Neural progenitor cell (in vitro differentiated cells): ENCODE measurements at regions not wholly inside any gene's neighbourhood (a gene's known extent, or its start where the extent isn't known, plus 50 kb on each side); places are given as distances from the start of the nearest gene placed in this dataset.

Experiments used
- DNase-seq: peaks from one replicate; pipeline ENCODE4 v3.0.0-alpha.2; 2016; ENCODE audit warnings: low spot score
- H2AFZ ChIP-seq: fragments of 200-600 bp; sonication (generic); replicated peaks from 2 replicates; pipeline ENCODE4 v1.6.1; 2016; ENCODE audit warnings: antibody characterized with exemption
- H3F3A ChIP-seq: fragments of 200-600 bp; sonication (generic); 2 replicates; pipeline ENCODE4 v1.6.1; 2016; ENCODE audit warnings: antibody characterized with exemption, low read depth
- H3K27ac ChIP-seq: fragments of 200-600 bp; sonication (generic); 2 replicates; pipeline ENCODE4 v1.5.1; 2016; ENCODE audit warnings: mild to moderate bottlenecking
- H3K27me3 ChIP-seq: fragments of 200-600 bp; sonication (generic); 2 replicates; pipeline ENCODE4 v1.6.1; 2016; ENCODE audit warnings: mild to moderate bottlenecking, moderate library complexity
- H3K36me3 ChIP-seq: fragments of 200-600 bp; sonication (generic); 2 replicates; pipeline ENCODE4 v1.5.1; 2016
- H3K4me1 ChIP-seq: fragments of 200-600 bp; sonication (generic); 2 replicates; pipeline ENCODE4 v1.6.1; 2016; ENCODE audit warnings: mixed run types
- H3K4me2 ChIP-seq: fragments of 200-600 bp; sonication (generic); 2 replicates; pipeline ENCODE4 v1.6.1; 2016
- H3K4me3 ChIP-seq: fragments of 200-600 bp; sonication (generic); 2 replicates; pipeline ENCODE4 v1.5.1; 2016
- H3K79me2 ChIP-seq: fragments of 200-600 bp; sonication (generic); 2 replicates; pipeline ENCODE4 v1.6.1; 2016; ENCODE audit warnings: low read depth
- H3K9ac ChIP-seq: fragments of 200-600 bp; sonication (generic); 2 replicates; pipeline ENCODE4 v1.6.1; 2016
- H3K9me3 ChIP-seq: fragments of 200-600 bp; sonication (generic); 2 replicates; pipeline ENCODE4 v1.5.1; 2016; ENCODE audit warnings: low read depth
- H4K20me1 ChIP-seq: fragments of 200-600 bp; sonication (generic); 2 replicates; pipeline ENCODE4 v1.6.1; 2016; ENCODE audit warnings: low read depth
- H3K27ac Mint-ChIP-seq: 3 replicates; pipeline ENCODE4 v1.8.0; 2021; ENCODE audit warnings: mixed read lengths
- H3K27me3 Mint-ChIP-seq: 2 replicates; pipeline ENCODE4 v1.8.0; 2022; ENCODE audit warnings: low read depth, mild to moderate bottlenecking, inconsistent platforms, moderate library complexity, mixed read lengths; ENCODE audit not compliant: insufficient read depth
- H3K36me3 Mint-ChIP-seq: 3 replicates; pipeline ENCODE4 v1.8.0; 2021; ENCODE audit warnings: mixed read lengths
- H3K4me1 Mint-ChIP-seq: 3 replicates; pipeline ENCODE4 v1.8.0; 2021; ENCODE audit warnings: mixed read lengths
- H3K4me3 Mint-ChIP-seq: 3 replicates; pipeline ENCODE4 v1.8.0; 2021; ENCODE audit warnings: mild to moderate bottlenecking, moderate library complexity, mixed read lengths
- H3K9me3 Mint-ChIP-seq: 3 replicates; pipeline ENCODE4 v1.8.0; 2020; ENCODE audit warnings: mixed read lengths
- EZH2 ChIP-seq: fragments of 200-600 bp; sonication (generic); IDR thresholded peaks from 2 replicates; pipeline ENCODE4 v1.6.1; 2017; ENCODE audit warnings: antibody characterized with exemption, mild to moderate bottlenecking, moderate library complexity
- EZH2phosphoT487 ChIP-seq: fragments of 200-600 bp; sonication (generic); IDR thresholded peaks from 2 replicates; pipeline ENCODE4 v1.6.1; 2017; ENCODE audit warnings: antibody characterized with exemption
- TF ChIP-seq, protein P1 (sequence below): fragments of 200-600 bp; sonication (generic); IDR thresholded peaks from 2 replicates; pipeline ENCODE4 v1.5.1; 2017; ENCODE audit warnings: antibody characterized with exemption, mild to moderate bottlenecking

DNA sequence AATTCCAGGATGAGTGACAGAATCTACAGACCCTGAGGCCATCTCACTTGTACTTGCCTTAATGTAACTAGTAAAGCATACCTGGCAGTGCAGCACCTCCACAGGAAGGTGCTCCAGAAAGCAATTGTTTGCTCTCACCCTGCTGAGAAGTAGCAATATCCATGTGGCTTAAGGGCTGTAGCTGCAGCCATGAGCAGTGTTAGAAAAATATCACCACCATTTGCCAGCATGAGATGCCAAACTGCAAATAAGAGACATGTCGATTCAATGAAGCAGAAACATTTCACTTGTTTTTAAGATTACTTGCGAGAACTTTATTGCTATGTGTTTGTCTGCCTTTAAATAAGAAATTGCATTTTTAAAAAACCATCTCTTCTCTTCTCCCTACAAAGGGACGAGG lies 151.5 kb downstream of the PRL start:
- peaks cover 34% of the 10 kb centered on the region for H3K4me1 ChIP-seq
- H3K4me2 ChIP-seq: no peak overlapping the region
- no peak overlapping the region for H3K4me3 ChIP-seq
- H2AFZ ChIP-seq: no peak overlapping the region
- no peaks in the 10 kb centered on the region for H3K79me2 ChIP-seq
- no peaks in the 10 kb centered on the region for H3K9me3 ChIP-seq
- no peaks in the 10 kb centered on the region for H3K27me3 ChIP-seq
- Mint-ChIP-seq H3K4me1 (peaks cover 65% of the 10 kb centered on the region), H3K9me3 (peaks cover 2% of the 10 kb centered on the region), H3K27me3 (peaks cover 6% of the 10 kb centered on the region), H3K4me3 (no peak overlapping the region), H3K36me3 (peaks cover 11% of the 10 kb centered on the region), H3K27ac (no peak overlapping the region)
- no peak overlapping the region for H3K9ac ChIP-seq
- no peak overlapping the region for H3K27ac ChIP-seq
- DNase-seq: no peak
- TF ChIP-seq, protein P1, sequence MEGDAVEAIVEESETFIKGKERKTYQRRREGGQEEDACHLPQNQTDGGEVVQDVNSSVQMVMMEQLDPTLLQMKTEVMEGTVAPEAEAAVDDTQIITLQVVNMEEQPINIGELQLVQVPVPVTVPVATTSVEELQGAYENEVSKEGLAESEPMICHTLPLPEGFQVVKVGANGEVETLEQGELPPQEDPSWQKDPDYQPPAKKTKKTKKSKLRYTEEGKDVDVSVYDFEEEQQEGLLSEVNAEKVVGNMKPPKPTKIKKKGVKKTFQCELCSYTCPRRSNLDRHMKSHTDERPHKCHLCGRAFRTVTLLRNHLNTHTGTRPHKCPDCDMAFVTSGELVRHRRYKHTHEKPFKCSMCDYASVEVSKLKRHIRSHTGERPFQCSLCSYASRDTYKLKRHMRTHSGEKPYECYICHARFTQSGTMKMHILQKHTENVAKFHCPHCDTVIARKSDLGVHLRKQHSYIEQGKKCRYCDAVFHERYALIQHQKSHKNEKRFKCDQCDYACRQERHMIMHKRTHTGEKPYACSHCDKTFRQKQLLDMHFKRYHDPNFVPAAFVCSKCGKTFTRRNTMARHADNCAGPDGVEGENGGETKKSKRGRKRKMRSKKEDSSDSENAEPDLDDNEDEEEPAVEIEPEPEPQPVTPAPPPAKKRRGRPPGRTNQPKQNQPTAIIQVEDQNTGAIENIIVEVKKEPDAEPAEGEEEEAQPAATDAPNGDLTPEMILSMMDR: no peak
- TF ChIP-seq EZH2 (no peak), EZH2phosphoT487 (no peak)
- H3K36me3 ChIP-seq: no peaks in the 10 kb centered on the region
- H3F3A ChIP-seq: peaks cover 7% of the 10 kb centered on the region
- H4K20me1 ChIP-seq: no peaks in the 10 kb centered on the region

DNA sequence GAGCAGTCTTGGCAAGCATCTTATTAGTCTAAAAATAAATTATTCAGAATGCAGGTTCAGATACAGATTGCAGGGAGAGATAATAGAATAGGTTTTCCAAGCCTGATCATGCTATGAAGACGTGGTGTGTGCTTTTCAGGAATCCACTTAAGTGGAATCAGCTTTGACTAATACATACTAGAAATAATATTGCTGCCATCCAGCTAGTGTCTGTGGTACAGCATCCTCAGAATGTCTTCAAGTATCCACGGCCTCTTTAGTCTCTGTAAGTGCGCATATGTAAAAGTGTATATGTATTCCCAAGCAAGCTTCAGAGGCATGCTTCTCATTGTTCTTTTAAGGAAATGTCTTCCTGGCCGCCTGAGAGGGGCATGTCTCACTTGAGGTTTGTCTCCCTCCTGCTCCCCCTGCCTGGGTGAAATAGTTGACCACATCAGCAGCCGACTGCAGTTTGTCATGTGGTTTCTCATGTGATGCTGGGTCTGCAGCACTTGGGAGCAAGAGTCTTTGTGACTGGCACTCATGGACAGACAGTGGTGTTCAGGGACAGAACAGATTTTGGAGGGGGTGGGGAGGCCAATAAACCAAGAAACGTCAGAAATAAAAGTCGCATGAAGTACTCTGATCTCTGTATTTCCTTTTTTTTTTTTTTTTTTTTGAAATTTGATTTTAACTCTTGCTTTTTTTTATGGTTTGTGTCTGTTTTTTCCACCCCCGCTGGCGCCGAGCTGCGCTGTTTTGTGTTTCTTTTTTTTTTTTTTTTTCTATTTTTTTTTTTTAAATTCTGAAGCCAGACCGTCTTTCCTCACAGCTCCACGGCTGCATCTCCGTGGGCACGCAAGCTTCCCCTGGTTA lies 150.8 kb downstream of the PRL start:
- H3K27ac Mint-ChIP-seq: peak overlapping the region; percentile 93
- H3K4me3 Mint-ChIP-seq: peak overlapping the region; percentile 37
- H3K27me3 Mint-ChIP-seq: peaks cover 3% of the 10 kb centered on the region
- no peaks in the 10 kb centered on the region for H3K27me3 ChIP-seq
- no peaks in the 10 kb centered on the region for H3K9me3 ChIP-seq
- H3K27ac ChIP-seq: no peak overlapping the region
- no peak overlapping the region for H3K4me2 ChIP-seq
- no peak overlapping the region for H2AFZ ChIP-seq
- H4K20me1 ChIP-seq: no peaks in the 10 kb centered on the region
- no peaks in the 10 kb centered on the region for H3K36me3 ChIP-seq
- H3K36me3 Mint-ChIP-seq: peaks cover 9% of the 10 kb centered on the region
- no peak overlapping the region for H3K9ac ChIP-seq
- DNase-seq: no peak
- peaks cover 7% of the 10 kb centered on the region for H3F3A ChIP-seq
- no peak overlapping the region for H3K4me3 ChIP-seq
- peaks cover 34% of the 10 kb centered on the region for H3K4me1 ChIP-seq
- peaks cover 67% of the 10 kb centered on the region for H3K4me1 Mint-ChIP-seq
- peaks cover 2% of the 10 kb centered on the region for H3K9me3 Mint-ChIP-seq
- TF ChIP-seq, protein P1: no peak
- TF ChIP-seq EZH2phosphoT487 (no peak), EZH2 (no peak)
- H3K79me2 ChIP-seq: no peaks in the 10 kb centered on the region

- Mint-ChIP-seq H3K27me3 (peaks cover 3% of the 10 kb centered on the region), H3K36me3 (peaks cover 7% of the 10 kb centered on the region), H3K4me3 (no peak overlapping the region), H3K27ac (peak overlapping the region; percentile 75), H3K4me1 (peaks cover 64% of the 10 kb centered on the region), H3K9me3 (peaks cover 2% of the 10 kb centered on the region)
- Histone ChIP-seq H3F3A (peaks cover 7% of the 10 kb centered on the region), H3K36me3 (no peaks in the 10 kb centered on the region), H3K79me2 (no peaks in the 10 kb centered on the region), H4K20me1 (no peaks in the 10 kb centered on the region), H3K9me3 (no peaks in the 10 kb centered on the region), H3K9ac (no peak overlapping the region), H3K4me2 (no peak overlapping the region), H3K4me1 (peaks cover 34% of the 10 kb centered on the region), H3K4me3 (no peak overlapping the region), H2AFZ (no peak overlapping the region), H3K27ac (no peak overlapping the region), H3K27me3 (no peaks in the 10 kb centered on the region)
- no peak for TF ChIP-seq EZH2
- TF ChIP-seq, protein P1: no peak
- no peak for TF ChIP-seq EZH2phosphoT487
- no peak for DNase-seq
Measured at GRCh38 chr6:22146678-22146930, 150.2 kb downstream of the PRL start.
